A673 (cell line): ENCODE measurements at regions not wholly inside any gene's neighbourhood (a gene's known extent, or its start where the extent isn't known, plus 50 kb on each side); places are given as distances from the start of the nearest gene placed in this dataset.

Experiments used
- CTCF ChIP-seq: fragments of 300-800, 200-600 bp; sonication (generic); conservative IDR thresholded peaks from 2 replicates; pipeline ENCODE4 v1.5.1; 2017; ENCODE audit warnings: low read depth, mild to moderate bottlenecking, antibody characterized with exemption, low read length, moderate library complexity, mixed read lengths
- EZH2 ChIP-seq: fragments of 200-600 bp; sonication (generic); IDR thresholded peaks from 2 replicates; pipeline ENCODE4 v1.6.1; 2017; ENCODE audit warnings: borderline replicate concordance, low read depth, mild to moderate bottlenecking, mixed read lengths, antibody characterized with exemption, low read length; ENCODE audit not compliant: poor library complexity, severe bottlenecking

GRCh38 chr2:181311837-181312236, 145.3 kb upstream of the ITGA4 start:
- TF ChIP-seq CTCF, result no peak
- no peak for TF ChIP-seq EZH2
